ENCODE measurements at regions not wholly inside any gene's neighbourhood (a gene's known extent, or its start where the extent isn't known, plus 50 kb on each side); places are given as distances from the start of the nearest gene placed in this dataset.

DNA sequence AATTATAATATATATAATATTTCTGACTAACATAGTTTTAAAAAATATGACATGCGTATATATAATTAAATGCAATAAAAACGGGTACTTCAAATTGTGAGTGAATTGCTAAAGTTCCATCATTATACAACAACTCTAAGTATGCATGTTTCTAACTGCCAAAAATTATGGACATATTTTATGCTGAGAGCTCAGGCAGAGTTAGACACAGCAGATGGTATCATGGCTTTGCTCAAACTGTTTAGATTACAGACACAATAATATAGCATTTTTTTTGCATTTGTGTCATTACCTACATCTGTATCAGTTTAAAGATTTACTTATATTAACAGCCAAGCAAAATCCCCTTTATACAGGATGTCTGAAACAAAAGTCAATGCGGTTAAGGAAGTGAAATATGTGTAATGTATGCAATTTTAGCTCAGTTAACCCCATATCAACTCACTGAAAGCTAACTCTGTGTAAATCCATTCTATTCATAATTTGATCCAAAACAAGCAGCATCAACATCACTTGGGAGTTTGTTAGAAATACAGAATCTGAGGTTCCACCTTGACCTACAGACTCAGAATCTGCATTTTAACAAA lies 119.1 kb upstream of the CNKSR2 start:
- TF ChIP-seq HEYL (CRISPR knock-in tag; IDR thresholded peaks at IDR 0.05): no peak
- TF ChIP-seq HOXB5 (CRISPR knock-in tag; IDR thresholded peaks at IDR 0.05): no peak
- no peak for TF ChIP-seq POLR2A (IDR thresholded peaks at IDR 0.05; ENCODE audit: low read length)
- TF ChIP-seq, protein P1, sequence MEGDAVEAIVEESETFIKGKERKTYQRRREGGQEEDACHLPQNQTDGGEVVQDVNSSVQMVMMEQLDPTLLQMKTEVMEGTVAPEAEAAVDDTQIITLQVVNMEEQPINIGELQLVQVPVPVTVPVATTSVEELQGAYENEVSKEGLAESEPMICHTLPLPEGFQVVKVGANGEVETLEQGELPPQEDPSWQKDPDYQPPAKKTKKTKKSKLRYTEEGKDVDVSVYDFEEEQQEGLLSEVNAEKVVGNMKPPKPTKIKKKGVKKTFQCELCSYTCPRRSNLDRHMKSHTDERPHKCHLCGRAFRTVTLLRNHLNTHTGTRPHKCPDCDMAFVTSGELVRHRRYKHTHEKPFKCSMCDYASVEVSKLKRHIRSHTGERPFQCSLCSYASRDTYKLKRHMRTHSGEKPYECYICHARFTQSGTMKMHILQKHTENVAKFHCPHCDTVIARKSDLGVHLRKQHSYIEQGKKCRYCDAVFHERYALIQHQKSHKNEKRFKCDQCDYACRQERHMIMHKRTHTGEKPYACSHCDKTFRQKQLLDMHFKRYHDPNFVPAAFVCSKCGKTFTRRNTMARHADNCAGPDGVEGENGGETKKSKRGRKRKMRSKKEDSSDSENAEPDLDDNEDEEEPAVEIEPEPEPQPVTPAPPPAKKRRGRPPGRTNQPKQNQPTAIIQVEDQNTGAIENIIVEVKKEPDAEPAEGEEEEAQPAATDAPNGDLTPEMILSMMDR (IDR thresholded peaks at IDR 0.05): no peak
- TF ChIP-seq, protein P2, sequence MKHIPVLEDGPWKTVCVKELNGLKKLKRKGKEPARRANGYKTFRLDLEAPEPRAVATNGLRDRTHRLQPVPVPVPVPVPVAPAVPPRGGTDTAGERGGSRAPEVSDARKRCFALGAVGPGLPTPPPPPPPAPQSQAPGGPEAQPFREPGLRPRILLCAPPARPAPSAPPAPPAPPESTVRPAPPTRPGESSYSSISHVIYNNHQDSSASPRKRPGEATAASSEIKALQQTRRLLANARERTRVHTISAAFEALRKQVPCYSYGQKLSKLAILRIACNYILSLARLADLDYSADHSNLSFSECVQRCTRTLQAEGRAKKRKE (CRISPR knock-in tag; IDR thresholded peaks at IDR 0.05; ENCODE audit: low read depth): no peak
- TF ChIP-seq, protein P3, sequence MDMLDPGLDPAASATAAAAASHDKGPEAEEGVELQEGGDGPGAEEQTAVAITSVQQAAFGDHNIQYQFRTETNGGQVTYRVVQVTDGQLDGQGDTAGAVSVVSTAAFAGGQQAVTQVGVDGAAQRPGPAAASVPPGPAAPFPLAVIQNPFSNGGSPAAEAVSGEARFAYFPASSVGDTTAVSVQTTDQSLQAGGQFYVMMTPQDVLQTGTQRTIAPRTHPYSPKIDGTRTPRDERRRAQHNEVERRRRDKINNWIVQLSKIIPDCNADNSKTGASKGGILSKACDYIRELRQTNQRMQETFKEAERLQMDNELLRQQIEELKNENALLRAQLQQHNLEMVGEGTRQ (IDR thresholded peaks at IDR 0.05): no peak
- no peak for TF ChIP-seq EP300 (IDR thresholded peaks at IDR 0.05)
- TF ChIP-seq, protein P4, sequence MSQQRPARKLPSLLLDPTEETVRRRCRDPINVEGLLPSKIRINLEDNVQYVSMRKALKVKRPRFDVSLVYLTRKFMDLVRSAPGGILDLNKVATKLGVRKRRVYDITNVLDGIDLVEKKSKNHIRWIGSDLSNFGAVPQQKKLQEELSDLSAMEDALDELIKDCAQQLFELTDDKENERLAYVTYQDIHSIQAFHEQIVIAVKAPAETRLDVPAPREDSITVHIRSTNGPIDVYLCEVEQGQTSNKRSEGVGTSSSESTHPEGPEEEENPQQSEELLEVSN (IDR thresholded peaks at IDR 0.05; ENCODE audit: borderline replicate concordance, low read depth): no peak
- TF ChIP-seq CBX2 (IDR thresholded peaks at IDR 0.05; ENCODE audit: borderline replicate concordance, low read depth): no peak
- TF ChIP-seq HOXA7 (CRISPR knock-in tag; IDR thresholded peaks at IDR 0.05): no peak
- no peak for TF ChIP-seq SMC3 (IDR thresholded peaks at IDR 0.05)
- no peak for TF ChIP-seq JUN (IDR thresholded peaks at IDR 0.05)
- TF ChIP-seq, protein P5, sequence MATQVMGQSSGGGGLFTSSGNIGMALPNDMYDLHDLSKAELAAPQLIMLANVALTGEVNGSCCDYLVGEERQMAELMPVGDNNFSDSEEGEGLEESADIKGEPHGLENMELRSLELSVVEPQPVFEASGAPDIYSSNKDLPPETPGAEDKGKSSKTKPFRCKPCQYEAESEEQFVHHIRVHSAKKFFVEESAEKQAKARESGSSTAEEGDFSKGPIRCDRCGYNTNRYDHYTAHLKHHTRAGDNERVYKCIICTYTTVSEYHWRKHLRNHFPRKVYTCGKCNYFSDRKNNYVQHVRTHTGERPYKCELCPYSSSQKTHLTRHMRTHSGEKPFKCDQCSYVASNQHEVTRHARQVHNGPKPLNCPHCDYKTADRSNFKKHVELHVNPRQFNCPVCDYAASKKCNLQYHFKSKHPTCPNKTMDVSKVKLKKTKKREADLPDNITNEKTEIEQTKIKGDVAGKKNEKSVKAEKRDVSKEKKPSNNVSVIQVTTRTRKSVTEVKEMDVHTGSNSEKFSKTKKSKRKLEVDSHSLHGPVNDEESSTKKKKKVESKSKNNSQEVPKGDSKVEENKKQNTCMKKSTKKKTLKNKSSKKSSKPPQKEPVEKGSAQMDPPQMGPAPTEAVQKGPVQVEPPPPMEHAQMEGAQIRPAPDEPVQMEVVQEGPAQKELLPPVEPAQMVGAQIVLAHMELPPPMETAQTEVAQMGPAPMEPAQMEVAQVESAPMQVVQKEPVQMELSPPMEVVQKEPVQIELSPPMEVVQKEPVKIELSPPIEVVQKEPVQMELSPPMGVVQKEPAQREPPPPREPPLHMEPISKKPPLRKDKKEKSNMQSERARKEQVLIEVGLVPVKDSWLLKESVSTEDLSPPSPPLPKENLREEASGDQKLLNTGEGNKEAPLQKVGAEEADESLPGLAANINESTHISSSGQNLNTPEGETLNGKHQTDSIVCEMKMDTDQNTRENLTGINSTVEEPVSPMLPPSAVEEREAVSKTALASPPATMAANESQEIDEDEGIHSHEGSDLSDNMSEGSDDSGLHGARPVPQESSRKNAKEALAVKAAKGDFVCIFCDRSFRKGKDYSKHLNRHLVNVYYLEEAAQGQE (IDR thresholded peaks at IDR 0.05): no peak

All from A549 (cell line).